Activated CD8-positive, alpha-beta memory T cell treated with anti-CD3 and anti-CD28 coated beads, Interleukin-2, amount 50 U/mL, for 1 hour (primary cell): ENCODE measurements at regions not wholly inside any gene's neighbourhood (a gene's known extent, or its start where the extent isn't known, plus 50 kb on each side); places are given as distances from the start of the nearest gene placed in this dataset.
"Not testable (repeated sequence)": the region's sequence is repeated elsewhere in the genome, so short reads cannot be mapped to it uniquely, and the experiment has no call there.

Experiments used
- DNase-seq: peaks from one replicate; pipeline ENCODE4 v3.0.0-alpha.2; 2020; ENCODE audit errors: extremely low read depth

- no peak for DNase-seq
Measured at GRCh38 chr1:222000131-222000530, 258.2 kb upstream of the DUSP10 start.

GRCh38 chr1:221998781-221999180 is 256.9 kb upstream of the DUSP10 start:
- DNase-seq: no peak

- no peak for DNase-seq
Measured at GRCh38 chr1:221998186-221998612, 256.3 kb upstream of the DUSP10 start.

GRCh38 chr1:221997012-221997411 is 255.1 kb upstream of the DUSP10 start:
- DNase-seq: not testable (repeated sequence)

- DNase-seq: no peak
Measured at GRCh38 chr1:221994939-221995338, 253.1 kb upstream of the DUSP10 start.

- DNase-seq: no peak
Measured at GRCh38 chr1:221994274-221994698, 252.4 kb upstream of the DUSP10 start.

- no peak for DNase-seq
Measured at GRCh38 chr1:221993444-221993948, 251.6 kb upstream of the DUSP10 start.

- DNase-seq: no peak
Measured at GRCh38 chr1:221992427-221992826, 250.5 kb upstream of the DUSP10 start.

GRCh38 chr1:221991221-221991620 is 249.3 kb upstream of the DUSP10 start:
- DNase-seq: no peak

GRCh38 chr1:221989741-221990140 is 247.9 kb upstream of the DUSP10 start:
- no peak for DNase-seq

GRCh38 chr1:221988829-221989228 is 246.9 kb upstream of the DUSP10 start:
- DNase-seq: no peak

GRCh38 chr1:221987860-221988520 is 246.1 kb upstream of the DUSP10 start:
- DNase-seq: no peak

GRCh38 chr1:221983444-221983843 is 241.6 kb upstream of the DUSP10 start:
- no peak for DNase-seq

GRCh38 chr1:221981461-221981860 is 239.6 kb upstream of the DUSP10 start:
- DNase-seq: no peak

- no peak for DNase-seq
Measured at GRCh38 chr1:221979444-221980032, 237.6 kb upstream of the DUSP10 start.

- not testable (repeated sequence) for DNase-seq
Measured at GRCh38 chr1:221978631-221979334, 236.9 kb upstream of the DUSP10 start.

GRCh38 chr1:221973787-221974186 is 231.9 kb upstream of the DUSP10 start:
- DNase-seq: not testable (repeated sequence)

- DNase-seq: no peak
Measured at GRCh38 chr1:221972276-221973235, 230.7 kb upstream of the DUSP10 start.

- not testable (repeated sequence) for DNase-seq
Measured at GRCh38 chr1:221971035-221971434, 229.1 kb upstream of the DUSP10 start.

GRCh38 chr1:221969298-221969858 is 227.5 kb upstream of the DUSP10 start:
- DNase-seq: not testable (repeated sequence)

- DNase-seq: not testable (repeated sequence)
Measured at GRCh38 chr1:221967538-221967937, 225.6 kb upstream of the DUSP10 start.
